ENCODE measurements at regions not wholly inside any gene's neighbourhood (a gene's known extent, or its start where the extent isn't known, plus 50 kb on each side); places are given as distances from the start of the nearest gene placed in this dataset.
A peak's percentile ranks its signal among the peaks of the same experiment; 100 is the strongest.

GRCh38 chr2:150165988-150166312, 321.5 kb downstream of the RND3 start:
- DNase-seq (ENCODE audit: low spot score): no peak

GRCh38 chr2:150165442-150165841, 322.0 kb downstream of the RND3 start:
- no peak for DNase-seq (ENCODE audit: low spot score)

- no peak for DNase-seq (ENCODE audit: low spot score)
Measured at GRCh38 chr2:150162241-150162942, 325.1 kb downstream of the RND3 start.

- DNase-seq (ENCODE audit: low spot score): no peak
Measured at GRCh38 chr2:150160058-150160457, 327.4 kb downstream of the RND3 start.

GRCh38 chr2:150159300-150159699, 328.2 kb downstream of the RND3 start:
- DNase-seq (ENCODE audit: low spot score): no peak

- DNase-seq (ENCODE audit: low spot score): no peak
Measured at GRCh38 chr2:150156876-150157275, 330.6 kb downstream of the RND3 start.

GRCh38 chr2:150156415-150156814, 331.1 kb downstream of the RND3 start:
- DNase-seq (ENCODE audit: low spot score): no peak

GRCh38 chr2:150154308-150154797, 333.1 kb downstream of the RND3 start:
- DNase-seq (ENCODE audit: low spot score): no peak

GRCh38 chr2:150153646-150154307, 333.7 kb downstream of the RND3 start:
- peak; percentile 86 for DNase-seq (ENCODE audit: low spot score)

GRCh38 chr2:150152230-150152629, 335.2 kb downstream of the RND3 start:
- no peak for DNase-seq (ENCODE audit: low spot score)

- no peak for DNase-seq (ENCODE audit: low spot score)
Measured at GRCh38 chr2:150150144-150150543, 337.3 kb downstream of the RND3 start.

GRCh38 chr2:150147889-150148683, 339.4 kb downstream of the RND3 start:
- no peak for DNase-seq (ENCODE audit: low spot score)

GRCh38 chr2:150146879-150147278, 340.6 kb downstream of the RND3 start:
- DNase-seq (ENCODE audit: low spot score): no peak

- DNase-seq (ENCODE audit: low spot score): no peak
Measured at GRCh38 chr2:150145299-150145692, 342.2 kb downstream of the RND3 start.

- no peak for DNase-seq (ENCODE audit: low spot score)
Measured at GRCh38 chr2:150144546-150145298, 342.7 kb downstream of the RND3 start.

GRCh38 chr2:150143087-150143536, 344.4 kb downstream of the RND3 start:
- no peak for DNase-seq (ENCODE audit: low spot score)

- DNase-seq (ENCODE audit: low spot score): peak; percentile 55
Measured at GRCh38 chr2:150142561-150142960, 344.9 kb downstream of the RND3 start.

GRCh38 chr2:150141226-150142001, 346.1 kb downstream of the RND3 start:
- DNase-seq (ENCODE audit: low spot score): peak; percentile 44

GRCh38 chr2:150140777-150141176, 346.7 kb downstream of the RND3 start:
- DNase-seq (ENCODE audit: low spot score): no peak

- DNase-seq (ENCODE audit: low spot score): no peak
Measured at GRCh38 chr2:150138587-150138986, 348.9 kb downstream of the RND3 start.

All from HT-29 (cell line).